HTR-8/SVneo (cell line): ENCODE measurements at regions not wholly inside any gene's neighbourhood (a gene's known extent, or its start where the extent isn't known, plus 50 kb on each side); places are given as distances from the start of the nearest gene placed in this dataset.

Experiments used
- DNase-seq: peaks from one replicate; pipeline ENCODE4 v3.0.0; 2011; ENCODE audit warnings: low spot score, mixed read lengths; ENCODE audit not compliant: insufficient read length
- FAIRE-seq: peaks from 2 replicates; lab custom pipeline; 2011; peaks lifted over from hg19 to GRCh38; lab: Jason Lieb, UNC

GRCh38 chr12:41903014-41903708 lies 241.5 kb downstream of the GXYLT1 start:
- no peak for FAIRE-seq
- DNase-seq = no peak

GRCh38 chr12:41899577-41899976 lies 245.1 kb downstream of the GXYLT1 start:
- no peak for FAIRE-seq
- no peak for DNase-seq

DNA sequence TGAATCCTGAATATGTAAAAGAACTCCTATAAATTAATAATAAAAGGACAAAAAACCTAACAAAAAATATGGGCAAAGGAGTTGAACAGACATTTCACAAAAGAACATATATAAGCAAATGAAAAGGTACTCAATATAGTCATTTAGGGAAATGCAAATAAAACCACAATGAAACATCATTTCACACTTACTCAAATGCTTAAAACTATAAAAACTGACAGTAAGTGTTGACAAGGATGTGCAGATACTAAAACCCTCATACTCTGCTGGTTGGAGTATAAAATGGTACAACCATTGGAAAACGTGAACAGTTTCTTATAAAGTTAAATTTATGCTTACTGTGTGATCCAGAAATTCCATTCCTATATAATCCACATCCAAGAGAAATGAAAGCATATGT lies 247.1 kb downstream of the GXYLT1 start:
- no peak for FAIRE-seq
- no peak for DNase-seq

DNA sequence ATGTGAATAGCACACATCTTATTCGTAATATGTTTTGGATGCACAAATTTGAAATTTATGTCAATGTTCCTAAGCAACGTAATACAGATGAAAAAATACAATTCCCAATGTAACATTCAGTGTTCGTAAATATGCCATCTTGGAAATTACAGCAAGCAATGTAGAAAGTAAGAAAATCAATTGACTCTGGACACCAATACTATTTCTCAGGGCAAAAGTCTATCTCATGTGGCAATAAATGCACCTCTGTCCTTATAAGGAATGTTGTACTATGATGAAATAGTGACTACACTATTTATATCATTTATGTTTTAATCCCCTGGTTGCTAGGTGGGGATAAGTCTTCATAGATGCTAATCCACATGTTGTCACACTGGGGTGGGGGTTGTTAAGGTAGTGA lies 251.2 kb downstream of the GXYLT1 start:
- DNase-seq (no peak), FAIRE-seq (no peak)

GRCh38 chr12:41892302-41892701 lies 252.4 kb downstream of the GXYLT1 start:
- FAIRE-seq (no peak), DNase-seq (no peak)

DNA sequence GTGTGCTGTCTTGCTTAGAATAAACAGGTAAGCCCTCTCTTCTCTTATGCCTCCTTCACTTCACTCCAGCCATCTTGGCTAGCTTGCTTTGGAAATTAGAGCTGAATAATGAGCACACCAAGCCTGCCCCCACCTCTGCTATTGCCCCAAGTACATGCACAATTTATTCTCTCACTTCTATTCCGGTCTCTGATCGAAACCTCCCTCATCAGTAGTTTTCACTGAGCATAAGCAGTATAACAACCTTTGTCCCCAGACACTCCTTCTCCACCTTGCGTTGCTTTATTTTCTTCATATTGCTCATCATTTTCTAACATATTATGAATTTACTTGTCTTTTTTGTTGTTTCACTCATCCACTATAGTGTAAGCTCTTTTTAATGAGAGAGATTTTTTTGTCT lies 253.4 kb downstream of the GXYLT1 start:
- FAIRE-seq = no peak
- DNase-seq = no peak

- DNase-seq (no peak), FAIRE-seq (no peak)
Measured at GRCh38 chr12:41888285-41888684, 256.4 kb downstream of the GXYLT1 start.

DNA sequence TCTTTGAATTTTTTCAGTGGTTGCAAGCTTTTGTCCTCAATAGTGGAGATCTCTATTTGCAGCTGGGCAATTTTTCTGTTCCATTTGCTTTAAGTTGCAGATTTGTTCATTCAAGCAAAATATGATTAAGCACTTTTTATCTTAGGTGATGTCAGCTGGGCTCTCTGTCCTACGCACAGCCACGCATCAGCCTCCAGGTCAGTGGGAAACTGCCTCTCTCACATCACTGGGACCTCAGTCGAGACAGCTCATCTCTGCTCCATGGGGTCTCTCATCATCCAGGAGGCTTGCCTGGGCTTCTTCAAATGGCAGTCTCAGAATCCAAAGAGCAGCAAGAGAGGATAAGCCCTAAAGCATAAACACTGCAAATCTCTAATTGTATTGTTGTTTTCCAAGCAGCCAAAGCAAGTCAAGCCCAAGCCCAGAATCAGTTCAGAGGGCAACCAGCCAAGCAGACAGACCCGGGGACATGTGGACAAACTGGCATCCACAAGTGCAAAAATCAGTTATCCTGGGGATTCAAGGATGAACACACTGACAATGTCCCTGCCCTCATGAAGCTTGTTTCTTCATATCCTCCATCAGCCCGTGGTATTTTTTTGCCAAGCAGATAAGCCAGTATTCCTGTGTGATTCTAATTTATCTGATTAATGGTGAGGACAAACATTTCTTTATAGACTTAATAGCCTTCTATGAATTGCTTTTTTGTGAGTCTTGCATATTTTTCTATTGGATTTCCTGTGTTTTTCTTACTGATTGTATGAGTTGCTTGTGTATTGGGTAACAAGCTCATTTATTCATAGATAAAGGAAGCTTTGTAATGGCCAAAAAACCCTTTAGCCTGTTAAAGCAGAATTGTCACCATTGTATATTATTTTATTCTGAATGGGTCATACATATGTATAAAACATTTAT lies 262.5 kb downstream of the GXYLT1 start:
- FAIRE-seq = no peak
- no peak for DNase-seq

DNA sequence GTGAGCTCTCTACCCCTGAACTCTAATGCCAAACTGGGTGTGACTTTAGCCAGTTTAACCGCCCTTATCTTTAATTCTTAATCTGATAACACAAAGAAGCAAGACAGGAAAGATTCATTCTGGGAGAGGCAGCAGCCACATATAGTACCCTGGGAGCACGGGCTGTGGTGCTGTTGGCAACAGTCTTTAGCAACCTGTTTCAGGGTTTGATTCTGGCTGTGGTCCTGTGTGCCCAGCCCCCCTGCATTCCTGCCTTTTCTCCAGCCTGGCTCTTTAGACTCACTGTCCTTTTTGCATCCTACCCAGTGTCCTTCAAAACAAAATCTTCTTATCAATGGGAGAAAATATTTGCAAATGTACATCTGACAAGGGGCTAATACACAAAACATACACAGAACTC lies 275.2 kb downstream of the GXYLT1 start:
- no peak for DNase-seq
- no peak for FAIRE-seq

DNA sequence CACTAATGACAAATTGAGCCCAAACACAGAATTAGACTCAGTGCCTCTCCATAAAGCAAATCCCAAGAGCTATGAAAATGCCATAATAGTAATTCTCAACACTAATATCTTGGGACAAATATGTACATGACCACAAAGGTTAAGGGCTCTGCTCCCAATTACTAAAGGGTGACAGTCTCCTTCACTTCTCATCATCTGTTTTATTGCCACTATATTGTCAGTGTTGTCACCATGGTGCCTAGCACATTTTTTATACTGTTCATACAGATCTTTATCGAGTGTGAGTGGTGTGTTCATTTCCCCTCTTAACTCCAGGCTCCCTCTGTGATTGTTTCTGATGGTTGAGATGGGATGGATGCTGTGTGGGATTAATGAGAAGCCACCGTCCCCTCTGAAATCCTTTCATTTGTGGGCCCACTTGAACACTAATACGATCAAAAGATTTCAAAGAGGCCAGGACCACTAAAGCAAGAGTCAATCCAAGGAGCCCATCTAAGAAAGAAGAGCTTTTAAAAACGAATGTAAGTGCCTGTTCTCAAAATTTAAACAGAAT lies 277.7 kb downstream of the GXYLT1 start:
- no peak for FAIRE-seq
- no peak for DNase-seq

DNA sequence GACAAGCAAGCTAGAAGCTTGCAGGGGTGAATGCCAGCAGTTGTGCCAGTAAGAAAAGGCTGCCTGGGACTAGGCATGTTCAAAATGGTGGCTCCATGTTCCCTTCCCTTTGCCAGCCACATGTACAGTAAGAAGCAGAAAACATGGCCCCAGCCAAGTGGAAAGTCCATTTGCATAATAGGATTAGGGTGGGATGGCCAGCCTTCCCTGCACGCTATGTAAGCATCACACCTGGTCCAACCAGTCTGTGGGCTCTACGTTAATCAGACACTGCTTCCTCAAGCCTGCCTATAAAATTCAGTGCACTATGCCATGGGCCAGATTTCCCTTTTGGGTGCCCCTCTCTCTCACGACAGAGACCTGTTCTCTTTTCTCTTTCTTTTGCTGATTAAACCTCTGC lies 288.4 kb downstream of the GXYLT1 start:
- DNase-seq (no peak), FAIRE-seq (no peak)

GRCh38 chr12:41850046-41850445 lies 294.6 kb downstream of the GXYLT1 start:
- DNase-seq (no peak), FAIRE-seq (no peak)

GRCh38 chr12:41846718-41847117 lies 298.0 kb downstream of the GXYLT1 start:
- DNase-seq = no peak
- no peak for FAIRE-seq

GRCh38 chr12:41836416-41836815 lies 308.3 kb downstream of the GXYLT1 start:
- DNase-seq (no peak), FAIRE-seq (no peak)

DNA sequence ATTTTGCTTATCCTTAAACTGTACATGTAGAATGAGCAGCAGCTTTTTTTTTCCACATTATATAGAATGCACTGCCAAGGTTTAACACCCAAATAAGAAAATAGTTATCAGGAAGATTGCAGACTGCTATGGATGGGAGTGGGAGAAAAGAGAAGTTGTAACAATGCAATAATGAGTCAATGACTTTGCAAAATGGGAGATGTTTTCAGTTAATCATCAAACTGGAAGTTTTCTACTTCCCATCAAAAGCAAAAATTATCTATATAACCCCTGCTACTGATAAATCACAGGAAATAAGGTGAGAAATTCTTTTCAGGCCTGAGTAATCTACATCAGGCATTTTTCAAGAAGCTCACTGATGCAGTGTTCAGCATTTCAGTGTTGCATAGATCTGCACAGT lies 309.1 kb downstream of the GXYLT1 start:
- no peak for FAIRE-seq

DNA sequence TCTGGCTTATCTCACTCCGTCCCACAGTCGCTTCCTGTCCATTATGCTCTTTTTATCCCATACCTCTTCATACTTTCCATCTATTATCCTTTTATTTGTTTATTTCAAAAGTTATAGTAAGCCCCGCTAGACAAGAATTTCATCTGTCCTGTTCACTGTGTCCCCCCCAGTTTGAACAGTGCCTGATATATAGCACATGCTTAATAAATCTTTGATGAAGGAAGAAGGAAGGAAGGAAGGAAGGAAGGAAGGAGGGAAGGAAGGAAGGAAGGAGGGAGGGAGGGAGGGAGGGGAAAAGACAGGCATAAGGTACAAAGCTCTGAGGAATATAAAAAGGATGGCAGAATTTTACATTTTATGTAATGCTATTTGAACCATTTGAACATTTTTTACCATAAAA lies 324.7 kb downstream of the GXYLT1 start:
- FAIRE-seq = no peak
- DNase-seq = no peak

More for the DNA sequence above, 309.1 kb downstream of the GXYLT1 start:
- DNase-seq = no peak

GRCh38 chr12:41804026-41804425 lies 340.6 kb downstream of the GXYLT1 start:
- DNase-seq (no peak), FAIRE-seq (no peak)

GRCh38 chr12:41802803-41803202 lies 341.9 kb downstream of the GXYLT1 start:
- FAIRE-seq (no peak), DNase-seq (no peak)

- FAIRE-seq = no peak
- DNase-seq = no peak
Measured at GRCh38 chr12:41801261-41801660, 343.4 kb downstream of the GXYLT1 start.

- no peak for FAIRE-seq
Measured at GRCh38 chr12:41799671-41800070, 345.0 kb downstream of the GXYLT1 start.

GRCh38 chr12:41795910-41796309 lies 348.8 kb downstream of the GXYLT1 start:
- DNase-seq = no peak
- no peak for FAIRE-seq

More at GRCh38 chr12:41799671-41800070, 345.0 kb downstream of the GXYLT1 start:
- DNase-seq = no peak
